CD4-positive, alpha-beta T cell treated with Interleukin-6 at 100 ng/mL for 8 hours (primary cell): ENCODE measurements at regions not wholly inside any gene's neighbourhood (a gene's known extent, or its start where the extent isn't known, plus 50 kb on each side); places are given as distances from the start of the nearest gene placed in this dataset.
"Not testable (repeated sequence)": the region's sequence is repeated elsewhere in the genome, so short reads cannot be mapped to it uniquely, and the experiment has no call there.

Experiments used
- DNase-seq: peaks from one replicate; pipeline ENCODE4 v3.0.0-alpha.2; 2020; ENCODE audit warnings: mixed read lengths, low spot score

- no peak for DNase-seq
Observed at GRCh38 chr3:20480786-20481365, 294.9 kb upstream of the SGO1 start.

DNA sequence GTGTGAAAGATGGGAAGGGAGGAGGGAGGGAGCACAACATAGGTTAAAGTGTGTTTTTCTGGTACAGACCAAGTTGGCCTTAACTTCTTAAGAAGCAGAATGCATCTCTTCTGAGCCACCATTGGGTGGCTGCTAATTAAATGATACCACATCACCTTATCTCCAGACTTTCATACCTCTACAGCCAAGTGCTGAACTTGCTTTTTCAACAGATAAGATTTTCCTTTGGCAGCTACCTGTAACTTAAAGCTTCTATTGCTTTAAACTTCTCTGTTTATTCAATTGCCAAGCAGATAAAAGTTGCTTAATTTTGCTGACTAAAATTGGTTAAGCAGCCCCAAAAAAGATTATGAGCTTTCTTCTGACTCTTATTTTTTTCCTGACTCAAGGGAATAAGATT, 292.4 kb upstream of the SGO1 start:
- DNase-seq = no peak

DNA sequence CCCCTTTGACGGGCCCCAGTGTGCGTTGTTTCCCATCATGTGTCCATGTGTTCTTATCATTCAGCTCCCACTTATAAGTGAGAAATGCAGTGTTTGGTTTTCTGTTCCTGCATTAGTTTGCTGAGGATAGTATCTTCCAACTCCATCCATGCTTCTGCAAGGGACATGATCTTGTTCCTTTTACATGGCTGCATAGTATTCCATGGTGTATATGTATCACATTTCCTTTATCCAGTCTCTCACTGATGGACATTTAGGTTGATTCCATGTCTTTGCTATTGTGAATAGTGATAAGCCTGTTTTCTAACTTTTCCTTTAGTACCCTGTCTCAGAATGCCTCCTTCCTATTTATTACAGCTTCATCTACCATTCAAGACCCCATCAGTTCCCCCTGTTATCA, 278.2 kb upstream of the SGO1 start:
- DNase-seq = not testable (repeated sequence)

- DNase-seq = no peak
Observed at GRCh38 chr3:20462723-20463122, 276.7 kb upstream of the SGO1 start.

DNA sequence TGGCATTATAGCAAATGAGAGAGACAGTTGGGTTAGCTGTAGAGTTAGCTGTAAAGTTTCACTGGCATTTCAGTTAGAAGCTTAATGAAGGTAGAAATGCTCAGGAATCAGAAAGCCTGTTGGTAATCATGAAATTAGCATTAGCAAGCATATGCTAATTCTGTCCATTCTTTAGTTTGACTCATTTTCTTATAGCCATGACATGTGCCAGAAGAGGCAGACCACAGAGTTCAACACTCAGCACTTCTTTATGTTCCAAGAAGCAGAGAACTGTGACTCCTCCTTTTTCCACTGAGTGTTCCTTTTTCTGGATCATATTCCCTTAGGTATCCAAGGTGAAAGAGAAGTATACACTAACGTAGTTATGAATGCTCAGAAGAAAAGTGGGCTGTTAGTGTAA, 276.2 kb upstream of the SGO1 start:
- no peak for DNase-seq

DNA sequence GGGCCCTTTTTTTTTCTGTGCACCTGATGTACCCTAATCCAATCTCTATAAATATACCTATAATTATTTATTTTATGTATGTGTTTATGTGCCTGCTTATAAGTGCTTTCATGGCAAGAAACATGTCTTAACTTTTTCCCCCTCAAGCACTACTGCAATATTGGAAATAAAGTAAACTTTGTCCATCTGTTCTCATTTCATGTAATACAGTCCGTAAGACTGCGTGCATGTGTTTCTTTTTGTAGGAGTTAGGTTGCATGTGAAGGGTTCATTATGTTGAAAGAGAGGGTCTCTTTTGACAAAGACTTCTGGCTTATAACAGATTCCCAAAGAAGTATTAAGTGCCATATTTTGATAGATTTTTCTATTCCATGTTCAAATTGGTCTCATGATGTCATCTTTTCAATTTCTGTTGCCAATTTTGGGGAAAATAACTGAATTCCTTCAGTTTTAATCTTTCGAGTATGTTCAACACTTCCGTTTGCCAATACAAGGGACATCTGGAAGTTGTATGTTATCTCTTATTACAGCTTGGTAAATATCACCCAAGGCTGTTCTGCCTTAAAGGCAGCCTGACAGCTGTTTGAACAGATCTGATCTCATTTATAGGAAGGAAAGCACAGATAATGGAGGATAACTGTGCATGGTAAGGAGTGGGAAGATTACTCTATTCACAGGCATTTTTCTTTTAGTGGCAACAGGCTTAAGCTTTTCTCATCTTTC, 273.1 kb upstream of the SGO1 start:
- DNase-seq = no peak

- DNase-seq = no peak
Observed at GRCh38 chr3:20456511-20456910, 270.5 kb upstream of the SGO1 start.

DNA sequence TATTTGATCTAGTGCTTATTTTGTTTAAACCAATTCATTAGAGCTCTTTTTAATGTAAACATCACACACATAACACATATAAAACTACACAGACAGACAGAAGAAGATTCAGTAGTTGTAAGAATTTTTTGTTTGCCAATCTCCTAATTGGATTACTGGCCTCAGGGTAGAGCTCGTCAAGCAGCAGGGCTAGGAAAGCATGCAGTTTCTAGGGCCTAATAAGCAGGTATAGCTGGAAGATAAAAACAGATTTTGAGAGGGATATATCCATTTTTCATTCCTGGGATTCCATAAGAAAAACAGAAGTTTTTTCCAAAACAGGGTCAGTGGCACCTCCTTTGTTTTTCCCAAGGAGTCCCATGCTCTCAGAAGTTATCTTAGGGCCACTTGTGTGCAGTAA, 265.2 kb upstream of the SGO1 start:
- no peak for DNase-seq

DNA sequence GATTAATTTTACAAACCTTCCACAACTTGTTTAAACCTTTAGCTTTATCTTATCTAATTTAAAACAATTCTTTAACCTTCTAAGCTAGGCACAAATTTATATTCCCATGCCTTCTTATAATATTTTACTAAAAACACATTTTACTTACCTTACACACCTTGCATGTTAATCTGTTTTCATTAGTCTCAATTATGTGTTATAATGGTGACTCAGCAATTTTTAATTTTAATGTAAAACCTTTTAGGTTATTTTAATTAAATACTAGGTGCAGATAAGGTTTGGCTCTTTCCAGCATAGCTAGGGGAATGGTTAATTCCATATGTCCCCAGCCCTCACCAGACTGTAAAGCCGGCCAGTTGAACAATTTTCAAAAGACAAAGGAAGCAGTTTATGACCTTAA, 264.6 kb upstream of the SGO1 start:
- no peak for DNase-seq

DNA sequence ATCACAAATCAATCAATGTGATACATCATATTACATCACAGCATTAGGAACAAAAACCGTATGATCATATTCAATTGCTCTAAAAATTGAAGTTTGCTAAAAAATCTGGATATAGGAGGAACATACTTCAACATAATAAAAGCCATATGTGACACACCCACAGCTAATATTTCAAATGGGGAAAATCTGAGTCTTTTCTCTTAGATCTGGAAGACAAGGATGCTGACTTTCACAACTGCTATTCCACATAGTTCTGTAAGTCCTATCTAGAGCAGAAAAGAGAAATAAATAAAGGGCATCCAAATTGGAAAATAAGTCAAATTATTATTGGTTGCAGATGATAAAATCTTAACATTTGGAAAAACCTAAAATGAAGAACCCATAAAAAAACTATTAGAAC, 256.8 kb upstream of the SGO1 start:
- DNase-seq = no peak

DNA sequence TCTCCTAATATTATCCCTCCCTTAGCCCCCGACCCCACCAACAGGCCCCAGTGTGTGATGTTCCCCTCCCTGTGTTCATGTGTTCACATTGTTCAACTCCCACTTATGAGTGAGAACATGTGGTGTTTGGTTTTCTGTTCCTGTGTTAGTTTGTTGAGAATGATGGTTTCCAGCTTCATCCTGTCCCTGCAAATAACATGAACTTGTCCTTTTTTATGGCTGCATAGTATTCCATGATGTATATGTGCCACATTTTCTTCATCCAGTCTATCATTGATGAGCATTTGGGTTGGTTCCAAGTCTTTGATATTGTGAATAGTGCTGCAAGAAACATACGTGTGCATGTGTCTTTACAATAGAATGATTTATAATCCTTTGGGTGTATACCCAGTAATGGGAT, 241.3 kb upstream of the SGO1 start:
- not testable (repeated sequence) for DNase-seq

DNA sequence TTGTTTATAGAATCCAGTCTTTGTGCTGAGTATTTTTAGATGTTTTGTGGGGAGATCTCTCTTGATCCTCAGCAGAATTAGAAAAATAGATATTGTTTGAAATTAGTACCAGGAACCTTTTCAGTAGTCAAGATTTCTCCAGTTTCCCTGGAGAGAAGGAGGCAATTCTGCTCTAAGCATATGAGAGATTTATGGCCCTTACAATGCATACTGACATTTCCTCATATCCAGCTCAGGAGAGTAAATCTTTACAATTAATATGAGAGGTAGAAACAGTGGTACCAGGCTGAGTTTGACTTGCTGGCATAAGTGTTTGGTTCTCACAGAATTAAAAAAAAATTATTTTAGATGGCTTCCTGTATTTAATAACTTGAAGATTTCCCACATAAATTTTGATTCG, 239.1 kb upstream of the SGO1 start:
- no peak for DNase-seq

- no peak for DNase-seq
Observed at GRCh38 chr3:20424086-20424485, 238.1 kb upstream of the SGO1 start.

- no peak for DNase-seq
Observed at GRCh38 chr3:20422391-20422790, 236.4 kb upstream of the SGO1 start.

DNA sequence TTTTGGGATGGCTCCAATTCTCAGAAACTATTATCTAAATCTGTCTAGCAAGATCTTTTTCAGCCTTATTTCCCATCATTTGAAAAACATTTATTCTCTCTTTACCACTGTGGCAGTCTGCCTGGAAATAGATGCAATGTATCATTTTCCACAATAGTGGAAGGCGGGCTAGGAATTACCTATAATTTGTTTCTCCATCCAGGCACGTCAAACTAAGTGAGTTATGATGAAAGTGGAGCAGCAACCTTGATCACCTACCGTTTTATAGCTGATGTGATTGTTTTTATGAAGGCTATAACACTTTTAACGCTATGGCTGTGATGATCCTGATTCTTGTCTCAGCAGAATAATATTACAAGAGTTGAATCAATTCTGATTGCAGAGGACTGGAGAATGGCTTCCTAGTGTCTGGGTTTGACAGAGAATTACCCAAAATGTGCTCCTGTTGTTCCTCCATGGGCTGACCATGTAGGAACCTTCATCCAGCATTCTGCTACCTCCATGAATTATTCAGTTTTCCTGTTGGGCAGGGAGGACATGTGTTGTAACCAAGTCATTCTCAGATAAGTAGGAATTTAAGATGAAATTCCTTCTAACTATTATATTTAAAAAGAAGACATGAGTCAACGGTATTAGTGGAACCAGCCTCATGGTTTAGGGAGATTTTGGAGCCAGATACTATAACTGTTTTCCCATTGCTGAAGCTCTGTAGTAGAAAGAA, 231.5 kb upstream of the SGO1 start:
- DNase-seq = no peak

DNA sequence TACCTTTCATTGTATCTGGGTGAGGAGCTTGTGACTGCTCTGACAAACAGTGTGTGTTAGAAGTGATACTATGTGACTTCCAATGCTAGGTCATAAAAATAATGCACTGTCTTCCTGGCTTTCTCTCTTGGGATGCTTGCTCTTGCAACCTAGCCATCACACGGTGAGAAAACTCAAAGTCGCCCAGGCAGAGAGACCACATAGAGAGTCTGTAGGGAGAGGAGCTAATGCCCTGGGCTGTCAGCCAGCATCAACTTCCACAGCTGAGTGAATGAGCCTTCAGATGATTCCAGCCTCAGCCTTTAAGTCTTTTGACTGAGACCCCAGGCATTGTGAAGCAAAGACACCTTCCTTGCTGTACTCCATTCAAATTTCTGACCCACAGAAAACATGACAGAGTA, 220.6 kb upstream of the SGO1 start:
- DNase-seq = no peak

GRCh38 chr3:20405744-20406143, 219.7 kb upstream of the SGO1 start:
- DNase-seq = no peak

- no peak for DNase-seq
Observed at GRCh38 chr3:20405231-20405630, 219.2 kb upstream of the SGO1 start.

DNA sequence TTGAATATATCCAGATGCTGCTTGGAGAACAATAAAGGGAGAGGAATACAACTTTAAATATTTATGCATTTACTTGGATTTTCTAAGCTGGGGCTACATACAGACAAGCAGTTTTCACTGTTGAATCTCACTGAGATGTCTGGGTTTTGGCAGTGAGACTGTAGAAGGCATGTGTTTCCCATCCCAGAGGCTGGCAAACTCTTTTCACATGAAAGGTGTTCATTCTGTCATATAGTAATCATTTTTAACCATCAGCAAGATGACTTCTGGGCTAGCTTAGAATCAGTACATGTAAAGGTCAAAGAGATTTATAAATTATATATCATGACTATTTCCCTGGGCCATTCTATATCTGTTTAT, 218.7 kb upstream of the SGO1 start:
- DNase-seq = no peak

DNA sequence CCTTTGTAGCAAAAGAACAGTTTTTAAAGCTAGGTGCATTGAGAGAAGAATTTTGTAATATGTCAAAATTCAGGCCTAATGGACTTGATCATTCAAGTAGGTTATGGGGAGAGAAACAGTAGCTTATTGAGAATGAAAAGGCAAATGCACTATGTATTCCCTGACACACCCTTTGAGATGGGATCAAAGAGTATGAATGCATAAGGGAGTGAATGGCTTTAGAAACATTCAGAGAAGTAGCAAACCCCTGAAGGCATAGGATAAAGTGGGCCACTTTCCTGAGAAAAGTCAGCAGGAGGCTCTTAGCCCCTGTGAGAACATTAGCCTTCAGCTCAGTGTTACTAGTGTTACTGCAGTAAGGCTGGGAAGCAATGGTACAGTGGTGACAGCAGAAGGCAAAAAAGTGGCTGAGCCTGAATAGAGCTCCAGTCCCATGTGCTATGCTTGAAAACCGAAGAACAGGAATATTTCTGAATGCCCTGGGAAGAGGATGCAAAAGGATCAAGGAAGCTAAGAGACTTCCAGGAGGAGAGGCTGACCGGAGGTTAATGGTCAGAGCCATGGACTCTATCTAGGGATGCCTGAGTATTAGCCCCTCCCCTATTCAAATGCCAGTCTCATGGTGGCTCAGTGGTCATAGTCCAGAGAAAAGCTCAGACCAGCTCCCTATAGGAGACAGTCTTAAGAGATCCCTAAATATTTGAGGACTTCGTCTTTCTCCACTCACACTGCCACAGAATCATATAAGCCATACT, 218.2 kb upstream of the SGO1 start:
- DNase-seq = no peak

- no peak for DNase-seq
Observed at GRCh38 chr3:20401253-20401652, 215.2 kb upstream of the SGO1 start.

- DNase-seq = no peak
Observed at GRCh38 chr3:20400686-20401085, 214.7 kb upstream of the SGO1 start.

DNA sequence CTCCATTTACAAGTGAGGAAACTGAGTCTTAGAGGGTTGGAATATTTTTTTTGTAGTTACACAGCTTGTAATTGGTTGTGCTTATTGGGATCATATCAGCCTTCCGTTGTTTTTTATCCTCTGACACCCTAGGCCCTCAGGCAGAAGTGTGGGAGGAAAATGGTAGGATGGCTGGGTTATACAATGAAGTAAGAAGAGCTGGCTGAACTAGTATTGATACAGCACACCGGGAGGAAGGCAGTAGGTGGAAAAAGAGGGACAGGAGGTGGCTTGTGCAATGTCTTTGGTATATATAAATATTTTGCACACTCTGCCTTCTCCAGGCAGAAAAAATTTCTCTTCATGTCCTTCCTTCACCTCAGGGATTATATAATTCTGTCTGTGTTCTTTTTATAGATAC, 214.3 kb upstream of the SGO1 start:
- no peak for DNase-seq
